ENCODE measurements at regions not wholly inside any gene's neighbourhood (a gene's known extent, or its start where the extent isn't known, plus 50 kb on each side); places are given as distances from the start of the nearest gene placed in this dataset.

DNA sequence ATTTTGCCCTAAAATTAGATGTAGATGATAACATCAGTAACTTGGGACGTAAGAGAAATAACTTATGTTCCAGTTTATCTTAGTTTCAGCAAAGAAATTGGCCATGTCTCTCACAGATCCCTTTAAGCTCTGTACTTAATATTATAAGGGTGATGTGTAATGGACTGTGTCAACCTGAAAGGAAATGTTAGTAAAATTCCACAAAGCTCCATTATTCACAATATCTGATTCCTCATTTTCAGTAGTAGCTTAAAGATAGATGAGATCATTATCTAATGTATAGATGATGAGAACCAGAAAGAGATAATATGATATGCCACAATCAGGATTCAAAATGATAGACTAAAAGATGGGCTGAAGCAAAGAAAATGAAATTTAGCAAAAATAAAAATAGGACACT, 316.8 kb upstream of the CHRM2 start:
- ATAC-seq (ENCODE audit: low FRiP score) = no peak
- no peak for DNase-seq (ENCODE audit: low spot score)

DNA sequence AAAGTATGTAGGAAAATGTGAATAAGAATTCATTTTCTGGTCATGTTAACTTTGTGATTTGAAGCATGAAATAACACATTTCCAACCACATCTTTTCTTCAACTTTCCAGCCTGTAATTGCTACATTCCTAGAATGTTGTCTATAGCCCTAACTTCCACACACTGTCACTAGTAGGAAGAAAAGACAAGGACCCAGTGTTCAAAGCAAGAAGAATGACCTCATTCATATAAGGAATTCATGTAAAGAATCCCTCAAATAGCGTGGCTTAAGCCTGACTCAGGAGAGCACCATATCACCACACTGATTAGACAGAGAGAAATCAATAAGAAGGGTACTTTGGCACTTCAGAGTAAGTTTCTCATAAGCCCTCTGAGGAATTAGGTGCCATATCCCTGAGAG, 318.7 kb upstream of the CHRM2 start:
- ATAC-seq (ENCODE audit: low FRiP score) (no peak), DNase-seq (ENCODE audit: low spot score) (no peak)
- TF ChIP-seq, protein P1, sequence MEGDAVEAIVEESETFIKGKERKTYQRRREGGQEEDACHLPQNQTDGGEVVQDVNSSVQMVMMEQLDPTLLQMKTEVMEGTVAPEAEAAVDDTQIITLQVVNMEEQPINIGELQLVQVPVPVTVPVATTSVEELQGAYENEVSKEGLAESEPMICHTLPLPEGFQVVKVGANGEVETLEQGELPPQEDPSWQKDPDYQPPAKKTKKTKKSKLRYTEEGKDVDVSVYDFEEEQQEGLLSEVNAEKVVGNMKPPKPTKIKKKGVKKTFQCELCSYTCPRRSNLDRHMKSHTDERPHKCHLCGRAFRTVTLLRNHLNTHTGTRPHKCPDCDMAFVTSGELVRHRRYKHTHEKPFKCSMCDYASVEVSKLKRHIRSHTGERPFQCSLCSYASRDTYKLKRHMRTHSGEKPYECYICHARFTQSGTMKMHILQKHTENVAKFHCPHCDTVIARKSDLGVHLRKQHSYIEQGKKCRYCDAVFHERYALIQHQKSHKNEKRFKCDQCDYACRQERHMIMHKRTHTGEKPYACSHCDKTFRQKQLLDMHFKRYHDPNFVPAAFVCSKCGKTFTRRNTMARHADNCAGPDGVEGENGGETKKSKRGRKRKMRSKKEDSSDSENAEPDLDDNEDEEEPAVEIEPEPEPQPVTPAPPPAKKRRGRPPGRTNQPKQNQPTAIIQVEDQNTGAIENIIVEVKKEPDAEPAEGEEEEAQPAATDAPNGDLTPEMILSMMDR (IDR thresholded peaks at IDR 0.05) = no peak

More for the DNA sequence above, 316.8 kb upstream of the CHRM2 start:
- TF ChIP-seq, protein P1 (IDR thresholded peaks at IDR 0.05) = no peak

DNA sequence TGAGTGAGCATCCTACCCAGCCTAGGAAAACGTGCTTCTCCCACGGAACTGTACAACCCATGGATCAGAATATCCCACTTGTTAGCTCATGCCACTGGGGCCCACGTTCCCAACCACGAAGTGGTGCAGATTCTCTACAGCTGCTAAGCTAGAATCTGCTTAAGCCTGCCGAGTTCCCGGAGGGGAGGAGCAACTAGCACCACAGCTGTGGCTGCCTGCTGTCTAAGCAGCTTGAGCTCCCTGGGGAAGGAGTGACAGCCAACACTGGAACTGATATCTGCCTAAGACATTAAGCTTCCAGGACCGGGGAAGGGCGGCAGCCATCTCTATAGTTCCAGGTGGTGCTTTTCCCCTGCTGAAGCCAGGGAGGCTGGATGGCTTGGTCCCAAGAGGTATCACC, 334.7 kb upstream of the CHRM2 start:
- DNase-seq (ENCODE audit: low spot score) (no peak), ATAC-seq (ENCODE audit: low FRiP score) (no peak)
- TF ChIP-seq, protein P1 (IDR thresholded peaks at IDR 0.05) = no peak

DNA sequence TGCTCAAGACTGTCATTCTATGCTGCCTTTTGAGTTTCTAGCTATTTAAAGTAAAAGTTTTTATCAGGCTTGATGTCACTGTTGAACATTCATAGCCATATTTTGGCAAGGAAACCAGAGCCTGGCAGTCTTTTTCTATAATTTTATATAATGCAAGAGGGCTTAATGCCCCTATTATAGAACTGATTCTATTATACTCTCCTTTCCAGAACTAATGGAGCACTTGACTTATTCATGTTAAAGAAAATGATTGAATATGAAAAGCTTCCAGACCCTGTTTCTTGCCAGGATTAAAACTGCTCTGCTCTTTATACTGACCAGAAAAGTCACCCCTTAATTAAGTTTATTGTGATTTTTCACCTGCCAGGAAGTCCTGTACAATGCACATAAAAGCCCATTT, 337.6 kb upstream of the CHRM2 start:
- no peak for ATAC-seq (ENCODE audit: low FRiP score)
- TF ChIP-seq, protein P1 (IDR thresholded peaks at IDR 0.05) = no peak
- DNase-seq (ENCODE audit: low spot score) = no peak

DNA sequence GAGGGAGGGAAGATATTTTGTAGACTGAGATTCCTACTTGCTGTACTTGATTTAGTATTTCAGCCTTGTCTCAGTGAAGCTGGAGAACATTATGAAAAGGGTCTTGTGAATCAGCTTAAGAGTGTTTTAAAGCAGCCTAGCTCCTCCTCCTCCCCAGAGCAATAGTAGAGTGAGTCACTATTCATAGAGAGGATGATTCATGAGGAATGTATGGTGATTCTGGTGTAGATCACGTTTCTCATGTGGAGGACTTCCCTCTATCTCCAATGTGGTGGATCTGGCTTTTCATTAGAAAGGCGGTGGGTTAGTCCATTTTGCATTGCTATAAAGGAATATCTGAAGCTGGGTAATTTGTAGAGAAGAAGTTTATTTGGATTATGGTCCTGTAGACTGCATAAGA, 340.1 kb upstream of the CHRM2 start:
- DNase-seq (ENCODE audit: low spot score) = no peak
- TF ChIP-seq, protein P1 (IDR thresholded peaks at IDR 0.05) = no peak
- ATAC-seq (ENCODE audit: low FRiP score) = peak; percentile 41

DNA sequence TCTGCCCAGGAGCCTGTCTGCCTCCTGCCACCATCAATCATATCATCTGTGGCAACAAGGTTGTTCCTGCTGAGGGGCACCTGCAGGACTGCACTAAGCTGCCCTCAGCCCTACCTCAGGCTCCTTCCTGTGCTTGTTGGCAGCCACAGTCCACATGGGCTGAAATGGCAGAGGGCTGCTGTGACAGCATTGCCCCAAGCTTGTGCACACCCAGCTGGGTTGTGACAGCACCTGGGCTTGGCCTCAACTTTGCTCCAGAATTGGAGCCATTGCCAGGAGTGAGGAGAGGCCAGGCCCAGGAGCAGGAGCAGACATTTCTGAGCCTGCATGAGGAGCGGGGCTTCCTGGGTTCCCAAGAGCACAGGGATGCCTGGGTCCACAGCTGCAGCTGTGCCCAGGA, 340.9 kb upstream of the CHRM2 start:
- no peak for DNase-seq (ENCODE audit: low spot score)
- TF ChIP-seq, protein P1 (IDR thresholded peaks at IDR 0.05) = no peak
- ATAC-seq (ENCODE audit: low FRiP score) = no peak

DNA sequence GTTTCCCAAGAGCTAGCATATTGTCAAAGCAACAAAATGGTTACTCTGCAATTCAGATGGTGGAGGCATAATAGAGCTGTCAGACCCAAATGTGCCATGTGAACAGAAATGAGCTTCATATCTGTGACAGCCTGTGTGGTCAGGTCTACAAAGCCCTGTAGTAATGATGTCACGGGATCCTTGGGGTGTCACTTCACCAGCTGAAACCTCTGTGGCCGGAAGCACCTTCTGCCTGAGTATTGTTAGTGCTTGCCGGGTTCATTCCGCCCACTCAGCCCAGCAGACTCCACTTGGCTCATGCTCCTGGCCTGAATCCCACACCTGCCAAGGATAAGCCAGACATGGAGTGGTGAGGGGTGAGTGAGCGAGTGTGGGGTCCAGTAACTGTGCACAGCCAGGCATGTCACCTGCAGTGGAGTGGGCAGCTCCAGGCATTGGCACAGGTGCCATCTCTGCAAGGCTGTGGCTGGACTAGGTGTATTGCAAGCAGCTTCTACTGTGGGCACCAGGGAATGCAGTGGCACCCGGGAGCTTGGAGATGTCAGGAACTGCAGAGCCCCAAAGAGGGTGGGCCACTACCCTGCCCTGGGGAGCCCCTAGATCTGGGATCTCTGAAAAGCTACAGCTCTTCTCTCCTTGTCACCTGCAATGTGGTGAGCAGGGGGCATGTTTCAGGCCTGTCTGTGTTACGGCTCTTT, 341.9 kb upstream of the CHRM2 start:
- TF ChIP-seq, protein P1 (IDR thresholded peaks at IDR 0.05) = no peak
- no peak for ATAC-seq (ENCODE audit: low FRiP score)
- no peak for DNase-seq (ENCODE audit: low spot score)

Data from omental fat pad (tissue), 3 donors.